ENCODE measurements at regions not wholly inside any gene's neighbourhood (a gene's known extent, or its start where the extent isn't known, plus 50 kb on each side); places are given as distances from the start of the nearest gene placed in this dataset.

GRCh38 chrX:99705701-99706100 is 704.4 kb downstream of the PCDH19 start:
- TF ChIP-seq CTCF (tag by site-specific recombination; IDR thresholded peaks at IDR 0.05) = no peak
- TF ChIP-seq, protein P1, sequence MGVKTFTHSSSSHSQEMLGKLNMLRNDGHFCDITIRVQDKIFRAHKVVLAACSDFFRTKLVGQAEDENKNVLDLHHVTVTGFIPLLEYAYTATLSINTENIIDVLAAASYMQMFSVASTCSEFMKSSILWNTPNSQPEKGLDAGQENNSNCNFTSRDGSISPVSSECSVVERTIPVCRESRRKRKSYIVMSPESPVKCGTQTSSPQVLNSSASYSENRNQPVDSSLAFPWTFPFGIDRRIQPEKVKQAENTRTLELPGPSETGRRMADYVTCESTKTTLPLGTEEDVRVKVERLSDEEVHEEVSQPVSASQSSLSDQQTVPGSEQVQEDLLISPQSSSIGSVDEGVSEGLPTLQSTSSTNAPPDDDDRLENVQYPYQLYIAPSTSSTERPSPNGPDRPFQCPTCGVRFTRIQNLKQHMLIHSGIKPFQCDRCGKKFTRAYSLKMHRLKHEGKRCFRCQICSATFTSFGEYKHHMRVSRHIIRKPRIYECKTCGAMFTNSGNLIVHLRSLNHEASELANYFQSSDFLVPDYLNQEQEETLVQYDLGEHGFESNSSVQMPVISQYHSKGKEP (tag by site-specific recombination; IDR thresholded peaks at IDR 0.05) = no peak
- TF ChIP-seq TCF7L2 (IDR thresholded peaks at IDR 0.05; ENCODE audit: borderline replicate concordance, low read depth, low read length) = no peak
- no peak for TF ChIP-seq REPIN1 (tag by site-specific recombination; IDR thresholded peaks at IDR 0.05; ENCODE audit: low read depth)
- TF ChIP-seq, protein P2, sequence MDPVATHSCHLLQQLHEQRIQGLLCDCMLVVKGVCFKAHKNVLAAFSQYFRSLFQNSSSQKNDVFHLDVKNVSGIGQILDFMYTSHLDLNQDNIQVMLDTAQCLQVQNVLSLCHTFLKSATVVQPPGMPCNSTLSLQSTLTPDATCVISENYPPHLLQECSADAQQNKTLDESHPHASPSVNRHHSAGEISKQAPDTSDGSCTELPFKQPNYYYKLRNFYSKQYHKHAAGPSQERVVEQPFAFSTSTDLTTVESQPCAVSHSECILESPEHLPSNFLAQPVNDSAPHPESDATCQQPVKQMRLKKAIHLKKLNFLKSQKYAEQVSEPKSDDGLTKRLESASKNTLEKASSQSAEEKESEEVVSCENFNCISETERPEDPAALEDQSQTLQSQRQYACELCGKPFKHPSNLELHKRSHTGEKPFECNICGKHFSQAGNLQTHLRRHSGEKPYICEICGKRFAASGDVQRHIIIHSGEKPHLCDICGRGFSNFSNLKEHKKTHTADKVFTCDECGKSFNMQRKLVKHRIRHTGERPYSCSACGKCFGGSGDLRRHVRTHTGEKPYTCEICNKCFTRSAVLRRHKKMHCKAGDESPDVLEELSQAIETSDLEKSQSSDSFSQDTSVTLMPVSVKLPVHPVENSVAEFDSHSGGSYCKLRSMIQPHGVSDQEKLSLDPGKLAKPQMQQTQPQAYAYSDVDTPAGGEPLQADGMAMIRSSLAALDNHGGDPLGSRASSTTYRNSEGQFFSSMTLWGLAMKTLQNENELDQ (tag by site-specific recombination; IDR thresholded peaks at IDR 0.05; ENCODE audit: low read depth) = no peak
- no peak for TF ChIP-seq ZNF791 (tag by site-specific recombination; IDR thresholded peaks at IDR 0.05)
- TF ChIP-seq ZNF777 (tag by site-specific recombination; IDR thresholded peaks at IDR 0.05; ENCODE audit: borderline replicate concordance) = no peak
- no peak for TF ChIP-seq ZNF701 (tag by site-specific recombination; IDR thresholded peaks at IDR 0.05)
- TF ChIP-seq, protein P3, sequence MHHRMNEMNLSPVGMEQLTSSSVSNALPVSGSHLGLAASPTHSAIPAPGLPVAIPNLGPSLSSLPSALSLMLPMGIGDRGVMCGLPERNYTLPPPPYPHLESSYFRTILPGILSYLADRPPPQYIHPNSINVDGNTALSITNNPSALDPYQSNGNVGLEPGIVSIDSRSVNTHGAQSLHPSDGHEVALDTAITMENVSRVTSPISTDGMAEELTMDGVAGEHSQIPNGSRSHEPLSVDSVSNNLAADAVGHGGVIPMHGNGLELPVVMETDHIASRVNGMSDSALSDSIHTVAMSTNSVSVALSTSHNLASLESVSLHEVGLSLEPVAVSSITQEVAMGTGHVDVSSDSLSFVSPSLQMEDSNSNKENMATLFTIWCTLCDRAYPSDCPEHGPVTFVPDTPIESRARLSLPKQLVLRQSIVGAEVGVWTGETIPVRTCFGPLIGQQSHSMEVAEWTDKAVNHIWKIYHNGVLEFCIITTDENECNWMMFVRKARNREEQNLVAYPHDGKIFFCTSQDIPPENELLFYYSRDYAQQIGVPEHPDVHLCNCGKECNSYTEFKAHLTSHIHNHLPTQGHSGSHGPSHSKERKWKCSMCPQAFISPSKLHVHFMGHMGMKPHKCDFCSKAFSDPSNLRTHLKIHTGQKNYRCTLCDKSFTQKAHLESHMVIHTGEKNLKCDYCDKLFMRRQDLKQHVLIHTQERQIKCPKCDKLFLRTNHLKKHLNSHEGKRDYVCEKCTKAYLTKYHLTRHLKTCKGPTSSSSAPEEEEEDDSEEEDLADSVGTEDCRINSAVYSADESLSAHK (tag by site-specific recombination; IDR thresholded peaks at IDR 0.05) = no peak
- TF ChIP-seq, protein P4, sequence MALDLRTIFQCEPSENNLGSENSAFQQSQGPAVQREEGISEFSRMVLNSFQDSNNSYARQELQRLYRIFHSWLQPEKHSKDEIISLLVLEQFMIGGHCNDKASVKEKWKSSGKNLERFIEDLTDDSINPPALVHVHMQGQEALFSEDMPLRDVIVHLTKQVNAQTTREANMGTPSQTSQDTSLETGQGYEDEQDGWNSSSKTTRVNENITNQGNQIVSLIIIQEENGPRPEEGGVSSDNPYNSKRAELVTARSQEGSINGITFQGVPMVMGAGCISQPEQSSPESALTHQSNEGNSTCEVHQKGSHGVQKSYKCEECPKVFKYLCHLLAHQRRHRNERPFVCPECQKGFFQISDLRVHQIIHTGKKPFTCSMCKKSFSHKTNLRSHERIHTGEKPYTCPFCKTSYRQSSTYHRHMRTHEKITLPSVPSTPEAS (tag by site-specific recombination; IDR thresholded peaks at IDR 0.05) = no peak
- TF ChIP-seq ZNF677 (tag by site-specific recombination; IDR thresholded peaks at IDR 0.05) = no peak

Measured in HEK293 (cell line).